ENCODE measurements at regions not wholly inside any gene's neighbourhood (a gene's known extent, or its start where the extent isn't known, plus 50 kb on each side); places are given as distances from the start of the nearest gene placed in this dataset.

DNA sequence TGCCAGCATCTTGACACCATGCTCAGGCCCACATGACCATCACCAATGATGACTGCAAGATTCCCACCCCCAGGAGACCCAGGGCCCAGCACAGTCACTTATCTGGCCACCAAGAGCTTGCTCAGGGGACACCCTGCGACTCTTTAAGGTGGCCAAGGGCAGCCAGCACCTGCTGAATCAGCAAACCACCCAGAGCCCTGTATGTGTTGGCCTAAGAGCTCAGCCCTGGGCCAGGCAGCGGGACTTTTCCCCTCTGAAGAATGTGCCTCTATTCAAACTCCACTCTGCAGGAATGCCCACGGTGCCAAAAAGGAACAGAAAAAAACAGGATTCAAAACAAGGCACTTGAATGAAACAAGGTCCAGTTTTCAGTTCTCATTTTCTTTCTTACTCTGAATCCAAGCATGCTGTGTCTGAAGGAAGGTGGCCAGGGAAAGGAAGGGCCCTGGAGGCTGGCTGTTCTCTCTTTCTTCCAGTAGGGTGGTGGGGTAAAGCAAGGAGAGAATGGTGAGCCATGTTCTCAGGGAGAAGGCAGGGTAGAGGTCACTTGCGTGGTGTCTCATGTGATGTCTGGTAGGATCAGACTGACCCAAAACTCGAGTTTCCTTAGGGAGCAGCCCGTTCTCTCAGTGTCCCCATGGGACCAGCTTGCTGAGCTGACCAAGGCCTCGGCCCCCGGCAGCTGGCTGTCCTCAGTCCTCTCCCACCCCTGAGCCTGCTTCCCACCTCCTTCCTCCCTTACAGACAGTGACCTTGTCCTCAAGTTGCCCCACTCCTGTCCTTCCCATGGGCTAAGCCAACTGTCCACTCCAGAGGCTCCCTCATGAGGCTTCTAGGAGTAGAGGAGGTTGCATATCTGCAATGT, 150.0 kb downstream of the RNF152 start:
- Histone ChIP-seq H3K27me3 (ENCODE audit: control insufficient read depth, insufficient read depth, low read length) (no peaks in the 10 kb centered on the region), H3K4me3 (ENCODE audit: low read depth, low read length) (no peak overlapping the region), H3K36me3 (ENCODE audit: control insufficient read depth, insufficient read depth, low read length) (no peaks in the 10 kb centered on the region)
- peak; percentile 73 for FAIRE-seq
- no peak for DNase-seq (ENCODE audit: low read depth)
- TF ChIP-seq, protein P1, sequence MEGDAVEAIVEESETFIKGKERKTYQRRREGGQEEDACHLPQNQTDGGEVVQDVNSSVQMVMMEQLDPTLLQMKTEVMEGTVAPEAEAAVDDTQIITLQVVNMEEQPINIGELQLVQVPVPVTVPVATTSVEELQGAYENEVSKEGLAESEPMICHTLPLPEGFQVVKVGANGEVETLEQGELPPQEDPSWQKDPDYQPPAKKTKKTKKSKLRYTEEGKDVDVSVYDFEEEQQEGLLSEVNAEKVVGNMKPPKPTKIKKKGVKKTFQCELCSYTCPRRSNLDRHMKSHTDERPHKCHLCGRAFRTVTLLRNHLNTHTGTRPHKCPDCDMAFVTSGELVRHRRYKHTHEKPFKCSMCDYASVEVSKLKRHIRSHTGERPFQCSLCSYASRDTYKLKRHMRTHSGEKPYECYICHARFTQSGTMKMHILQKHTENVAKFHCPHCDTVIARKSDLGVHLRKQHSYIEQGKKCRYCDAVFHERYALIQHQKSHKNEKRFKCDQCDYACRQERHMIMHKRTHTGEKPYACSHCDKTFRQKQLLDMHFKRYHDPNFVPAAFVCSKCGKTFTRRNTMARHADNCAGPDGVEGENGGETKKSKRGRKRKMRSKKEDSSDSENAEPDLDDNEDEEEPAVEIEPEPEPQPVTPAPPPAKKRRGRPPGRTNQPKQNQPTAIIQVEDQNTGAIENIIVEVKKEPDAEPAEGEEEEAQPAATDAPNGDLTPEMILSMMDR (IDR thresholded peaks at IDR 0.05; ENCODE audit: insufficient read depth, low read length, severe bottlenecking) = no peak

DNA sequence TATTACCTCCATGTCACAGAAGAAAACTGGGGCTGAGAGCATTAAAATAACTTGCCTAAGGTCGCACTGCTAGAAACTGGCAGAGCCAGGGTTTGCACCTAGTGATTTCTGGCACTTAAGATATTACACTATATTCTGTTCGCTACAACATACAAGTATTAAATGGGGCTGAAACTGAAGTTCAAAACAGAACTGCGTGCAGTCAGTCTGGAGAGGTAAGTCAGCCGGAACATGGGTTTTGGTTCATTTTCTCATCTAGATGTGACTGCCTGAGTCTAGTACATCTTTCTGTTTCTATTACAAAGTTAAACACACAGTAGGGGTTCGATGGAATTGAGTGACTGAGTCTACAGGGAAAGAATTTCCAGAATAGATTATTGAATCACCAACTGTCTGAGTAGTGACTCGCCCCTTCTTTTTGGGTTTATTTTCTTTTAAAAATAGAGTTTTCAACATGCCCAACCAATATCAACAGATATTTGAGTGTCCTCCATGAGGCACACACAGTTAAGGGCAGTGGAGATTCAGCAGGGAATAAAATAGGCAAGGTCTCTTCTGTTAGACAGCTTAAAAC, 150.8 kb downstream of the RNF152 start:
- Histone ChIP-seq H3K27me3 (ENCODE audit: control insufficient read depth, insufficient read depth, low read length) (no peaks in the 10 kb centered on the region), H3K36me3 (ENCODE audit: control insufficient read depth, insufficient read depth, low read length) (no peaks in the 10 kb centered on the region), H3K4me3 (ENCODE audit: low read depth, low read length) (no peak overlapping the region)
- TF ChIP-seq, protein P1 (IDR thresholded peaks at IDR 0.05; ENCODE audit: insufficient read depth, low read length, severe bottlenecking) = no peak
- FAIRE-seq (no peak), DNase-seq (ENCODE audit: low read depth) (no peak)

DNA sequence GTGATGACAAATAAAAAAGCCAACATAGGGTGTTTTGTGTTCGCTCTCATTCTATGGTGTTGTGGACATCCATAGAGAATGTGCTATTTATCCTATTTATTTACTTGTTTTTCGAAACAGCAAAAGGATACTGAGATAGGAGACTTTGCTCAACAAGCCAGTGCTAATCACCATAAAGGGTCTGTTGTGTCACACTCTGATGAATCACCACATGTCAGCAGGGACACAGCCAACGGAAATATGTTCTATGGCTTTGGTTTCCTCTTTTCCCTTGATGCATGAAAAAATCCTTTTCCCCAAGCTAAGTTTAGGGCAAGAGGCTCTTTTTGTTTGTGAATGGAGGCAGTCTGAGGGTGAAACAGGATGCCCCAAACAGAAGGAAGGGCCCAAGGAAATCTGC, 154.3 kb downstream of the RNF152 start:
- DNase-seq (ENCODE audit: low read depth) (peak; percentile 10), FAIRE-seq (no peak)
- Histone ChIP-seq H3K36me3 (ENCODE audit: control insufficient read depth, insufficient read depth, low read length) (no peaks in the 10 kb centered on the region), H3K27me3 (ENCODE audit: control insufficient read depth, insufficient read depth, low read length) (no peaks in the 10 kb centered on the region), H3K4me3 (ENCODE audit: low read depth, low read length) (no peak overlapping the region)
- TF ChIP-seq, protein P1 (IDR thresholded peaks at IDR 0.05; ENCODE audit: insufficient read depth, low read length, severe bottlenecking) = no peak

DNA sequence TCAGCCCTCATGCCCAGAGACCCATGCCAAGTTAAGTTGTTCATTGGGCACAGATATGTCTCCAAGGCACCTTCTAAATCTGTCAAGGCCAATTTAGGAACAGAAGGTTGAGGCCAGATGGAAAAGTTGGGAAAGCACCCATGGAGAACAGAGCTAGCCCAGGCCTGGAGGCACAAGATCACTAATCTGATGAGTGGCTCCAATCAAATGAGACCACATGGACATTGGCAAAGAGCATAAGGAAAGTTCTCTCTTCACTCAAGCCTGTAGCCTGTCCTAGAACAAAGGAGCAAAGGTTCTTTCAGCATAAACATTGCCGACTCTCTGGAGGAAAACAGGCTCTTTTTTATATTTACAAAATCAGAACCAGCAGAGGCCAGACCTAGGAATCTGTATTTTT, 154.8 kb downstream of the RNF152 start:
- TF ChIP-seq, protein P1 (IDR thresholded peaks at IDR 0.05; ENCODE audit: insufficient read depth, low read length, severe bottlenecking) = no peak
- Histone ChIP-seq H3K36me3 (ENCODE audit: control insufficient read depth, insufficient read depth, low read length) (no peaks in the 10 kb centered on the region), H3K4me3 (ENCODE audit: low read depth, low read length) (no peak overlapping the region), H3K27me3 (ENCODE audit: control insufficient read depth, insufficient read depth, low read length) (no peaks in the 10 kb centered on the region)
- FAIRE-seq (peak; percentile 18), DNase-seq (ENCODE audit: low read depth) (no peak)

DNA sequence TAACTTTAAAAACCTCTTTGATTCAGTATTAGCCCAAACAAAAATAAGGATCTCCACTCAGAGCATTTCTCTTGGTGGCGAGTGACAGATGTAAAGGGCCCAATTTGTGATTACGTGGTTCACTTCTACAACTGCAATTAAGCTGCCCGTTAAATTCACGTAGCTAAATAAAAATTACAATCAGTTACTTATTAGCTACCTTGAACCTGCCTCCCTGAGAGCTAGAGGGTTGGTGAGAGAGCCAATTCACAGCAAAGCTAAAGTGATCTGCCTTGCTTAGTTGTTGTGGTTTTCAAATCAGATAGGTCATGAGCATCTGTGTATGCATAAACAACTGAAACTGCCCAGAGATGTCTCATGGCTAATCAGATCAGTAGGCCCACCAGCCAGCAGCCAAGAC, 156.7 kb downstream of the RNF152 start:
- DNase-seq (ENCODE audit: low read depth) (no peak), FAIRE-seq (no peak)
- Histone ChIP-seq H3K36me3 (ENCODE audit: control insufficient read depth, insufficient read depth, low read length) (no peaks in the 10 kb centered on the region), H3K27me3 (ENCODE audit: control insufficient read depth, insufficient read depth, low read length) (no peaks in the 10 kb centered on the region), H3K4me3 (ENCODE audit: low read depth, low read length) (no peak overlapping the region)
- TF ChIP-seq, protein P1 (IDR thresholded peaks at IDR 0.05; ENCODE audit: insufficient read depth, low read length, severe bottlenecking) = no peak

All from bronchial epithelial cell (primary cell).